Activated naive CD4-positive, alpha-beta T cell treated with anti-CD3 and anti-CD28 coated beads, Interleukin-2, amount 50 U/mL, for 24 hours (primary cell): ENCODE measurements at regions not wholly inside any gene's neighbourhood (a gene's known extent, or its start where the extent isn't known, plus 50 kb on each side); places are given as distances from the start of the nearest gene placed in this dataset.

Experiments
- H3K27ac Mint-ChIP-seq: one replicate; pipeline ENCODE4 v1.8.0; 2021; ENCODE audit warnings: mild to moderate bottlenecking, mixed read lengths
- H3K27me3 Mint-ChIP-seq: one replicate; pipeline ENCODE4 v1.8.0; 2021; ENCODE audit warnings: mixed read lengths
- H3K36me3 Mint-ChIP-seq: one replicate; pipeline ENCODE4 v1.8.0; 2021; ENCODE audit warnings: mixed read lengths
- H3K4me1 Mint-ChIP-seq: one replicate; pipeline ENCODE4 v1.8.0; 2021; ENCODE audit warnings: mixed read lengths
- H3K4me3 Mint-ChIP-seq: one replicate; pipeline ENCODE4 v1.8.0; 2021; ENCODE audit warnings: mild to moderate bottlenecking, mixed read lengths
- H3K9me3 Mint-ChIP-seq: one replicate; pipeline ENCODE4 v1.8.0; 2021; ENCODE audit warnings: mixed read lengths

GRCh38 chr1:4019606-4020331, 119.7 kb upstream of the C1orf174 start:
- no peak overlapping the region for H3K4me3 Mint-ChIP-seq
- H3K27ac Mint-ChIP-seq = no peak overlapping the region
- H3K4me1 Mint-ChIP-seq = peaks cover 4% of the 10 kb centered on the region
- H3K36me3 Mint-ChIP-seq = no peaks in the 10 kb centered on the region
- H3K9me3 Mint-ChIP-seq = no peaks in the 10 kb centered on the region
- H3K27me3 Mint-ChIP-seq = no peaks in the 10 kb centered on the region

DNA sequence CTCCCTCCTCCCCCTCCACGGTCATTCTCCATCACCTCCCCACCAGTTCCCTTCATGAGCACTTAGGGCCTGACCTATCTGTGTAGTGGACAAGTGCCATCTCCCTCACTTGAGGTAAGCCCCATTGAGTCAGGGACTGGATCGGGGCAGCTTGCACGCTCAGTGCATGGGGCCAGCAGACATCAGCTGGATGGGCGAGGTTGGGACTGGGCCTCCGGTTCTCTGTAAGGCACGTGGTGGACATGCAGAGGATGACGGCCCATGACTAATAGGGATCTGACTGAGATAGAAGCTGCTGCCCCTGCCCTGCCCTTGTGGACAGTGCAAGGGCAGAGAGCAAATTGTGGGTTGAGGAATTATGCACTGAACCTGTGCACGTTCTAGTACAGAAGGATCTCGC, 120.4 kb upstream of the C1orf174 start:
- no peak overlapping the region for H3K27ac Mint-ChIP-seq
- H3K4me3 Mint-ChIP-seq = no peak overlapping the region
- H3K36me3 Mint-ChIP-seq = no peaks in the 10 kb centered on the region
- H3K9me3 Mint-ChIP-seq = no peaks in the 10 kb centered on the region
- H3K27me3 Mint-ChIP-seq = no peaks in the 10 kb centered on the region
- H3K4me1 Mint-ChIP-seq = peaks cover 4% of the 10 kb centered on the region

DNA sequence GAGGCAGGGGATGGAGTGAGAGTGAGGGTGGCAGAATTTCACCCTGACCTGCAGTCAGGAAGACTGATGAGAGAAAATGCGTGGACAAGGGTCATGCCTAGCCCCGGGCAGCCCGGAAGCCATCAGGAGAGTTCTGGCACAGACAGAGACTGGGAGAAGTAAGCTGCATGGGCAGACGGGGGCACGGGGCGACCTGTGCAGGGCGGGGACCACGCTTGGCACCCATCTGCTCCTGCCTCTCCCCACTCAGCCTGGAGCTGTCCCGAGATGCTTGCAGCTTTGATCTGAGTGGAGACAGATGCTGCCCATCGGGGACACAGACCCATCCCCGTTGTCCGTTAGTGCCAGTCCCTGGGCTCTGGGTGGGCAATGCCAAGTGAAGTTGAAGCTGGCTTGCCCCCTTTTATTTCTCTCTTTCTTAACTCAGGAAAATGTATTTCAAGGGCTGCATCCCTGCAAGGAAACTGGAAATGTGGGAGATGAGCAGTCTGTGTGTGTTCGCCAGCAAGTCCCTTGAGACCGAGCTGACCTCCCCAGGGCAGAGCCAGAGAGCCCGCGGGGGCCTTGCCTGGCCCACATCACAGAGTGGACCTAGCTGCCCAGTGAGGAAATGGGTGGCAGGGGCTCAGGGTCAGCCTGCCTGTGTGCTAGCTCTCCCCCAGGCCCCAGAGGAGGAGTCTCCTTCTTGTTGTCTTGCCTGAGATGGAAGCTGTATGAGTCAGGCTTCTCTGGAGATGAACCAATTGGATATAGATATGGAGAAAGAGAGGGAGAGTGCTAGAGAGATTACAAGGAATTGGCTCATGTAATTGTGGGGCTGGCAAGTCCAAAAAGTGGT, 121.3 kb upstream of the C1orf174 start:
- Mint-ChIP-seq H3K9me3 (no peaks in the 10 kb centered on the region), H3K27me3 (no peaks in the 10 kb centered on the region), H3K36me3 (no peaks in the 10 kb centered on the region), H3K4me3 (no peak overlapping the region), H3K4me1 (peaks cover 3% of the 10 kb centered on the region), H3K27ac (no peak overlapping the region)

GRCh38 chr1:4021974-4022268, 121.8 kb upstream of the C1orf174 start:
- H3K9me3 Mint-ChIP-seq = no peaks in the 10 kb centered on the region
- no peaks in the 10 kb centered on the region for H3K36me3 Mint-ChIP-seq
- H3K4me1 Mint-ChIP-seq = no peaks in the 10 kb centered on the region
- no peak overlapping the region for H3K4me3 Mint-ChIP-seq
- H3K27ac Mint-ChIP-seq = no peak overlapping the region
- H3K27me3 Mint-ChIP-seq = no peaks in the 10 kb centered on the region

- no peaks in the 10 kb centered on the region for H3K36me3 Mint-ChIP-seq
- H3K27ac Mint-ChIP-seq = no peak overlapping the region
- H3K27me3 Mint-ChIP-seq = no peaks in the 10 kb centered on the region
- H3K4me3 Mint-ChIP-seq = no peak overlapping the region
- H3K9me3 Mint-ChIP-seq = no peaks in the 10 kb centered on the region
- H3K4me1 Mint-ChIP-seq = no peaks in the 10 kb centered on the region
Measured at GRCh38 chr1:4022715-4023114, 122.6 kb upstream of the C1orf174 start.

DNA sequence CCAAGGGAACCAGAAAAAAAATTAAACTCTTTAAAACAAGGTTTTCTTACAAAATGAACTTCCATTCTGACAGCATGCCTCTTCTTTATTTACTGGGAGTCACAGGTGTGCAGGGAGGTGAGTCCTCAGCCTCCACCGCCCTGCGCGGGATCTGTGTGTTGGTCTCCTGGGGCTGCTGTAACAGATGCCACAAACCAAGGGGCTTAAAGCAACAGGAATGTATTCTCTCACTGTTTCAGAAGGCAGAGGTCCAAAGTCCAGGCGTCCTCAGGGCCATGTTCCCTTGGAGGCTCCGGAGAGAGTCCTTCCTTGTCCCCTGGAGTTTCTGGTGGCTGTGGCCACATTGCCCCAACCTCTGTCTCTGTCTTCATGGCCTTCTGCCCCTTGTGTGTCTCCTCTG, 123.6 kb upstream of the C1orf174 start:
- Mint-ChIP-seq H3K27ac (no peak overlapping the region), H3K4me3 (no peak overlapping the region), H3K9me3 (no peaks in the 10 kb centered on the region), H3K4me1 (no peaks in the 10 kb centered on the region), H3K27me3 (no peaks in the 10 kb centered on the region), H3K36me3 (no peaks in the 10 kb centered on the region)

GRCh38 chr1:4024811-4025210, 124.7 kb upstream of the C1orf174 start:
- no peaks in the 10 kb centered on the region for H3K27me3 Mint-ChIP-seq
- H3K9me3 Mint-ChIP-seq = no peaks in the 10 kb centered on the region
- no peaks in the 10 kb centered on the region for H3K36me3 Mint-ChIP-seq
- no peak overlapping the region for H3K27ac Mint-ChIP-seq
- no peak overlapping the region for H3K4me3 Mint-ChIP-seq
- no peaks in the 10 kb centered on the region for H3K4me1 Mint-ChIP-seq

DNA sequence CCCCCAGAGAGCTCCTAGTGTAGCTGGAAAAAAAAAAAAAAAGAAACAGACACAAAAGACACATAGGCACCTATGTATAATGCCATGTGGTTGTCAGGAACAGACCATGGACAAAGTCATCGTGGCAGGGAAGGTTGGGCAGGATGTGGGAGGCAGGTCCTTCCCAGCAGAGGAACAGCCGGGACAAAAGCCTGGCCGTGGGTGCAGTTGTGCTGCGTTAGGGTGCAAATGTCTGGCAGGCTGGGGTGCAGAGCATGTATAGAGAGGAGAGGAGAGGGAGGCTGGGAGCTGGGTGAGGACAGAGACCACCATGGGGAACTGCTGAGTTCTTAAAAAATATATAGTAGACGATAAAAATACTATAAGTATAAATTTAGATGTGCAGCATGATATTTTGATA, 125.7 kb upstream of the C1orf174 start:
- no peak overlapping the region for H3K4me3 Mint-ChIP-seq

DNA sequence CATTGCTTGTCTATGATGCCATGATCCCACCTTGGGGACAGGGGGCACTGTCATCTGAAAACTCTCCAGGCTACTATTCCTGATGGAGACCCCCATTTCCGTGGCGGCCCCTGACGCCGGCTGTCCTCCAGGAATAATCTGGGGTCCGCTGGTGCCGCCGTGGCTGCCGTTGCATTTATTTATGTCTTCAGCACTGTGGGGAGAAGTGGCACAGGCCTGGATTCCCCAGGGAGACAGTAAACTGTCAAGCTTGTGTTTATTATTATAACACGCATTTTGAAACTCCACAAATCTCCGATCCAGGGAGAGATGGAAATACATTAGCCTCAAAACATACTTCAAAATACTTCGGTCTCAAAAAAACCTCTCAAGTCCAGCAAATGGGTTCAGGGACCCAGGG, 126.9 kb upstream of the C1orf174 start:
- Mint-ChIP-seq H3K27ac (no peak overlapping the region), H3K4me1 (no peaks in the 10 kb centered on the region)

More for the DNA sequence above, 125.7 kb upstream of the C1orf174 start:
- H3K27ac Mint-ChIP-seq = no peak overlapping the region
- no peaks in the 10 kb centered on the region for H3K27me3 Mint-ChIP-seq
- no peaks in the 10 kb centered on the region for H3K36me3 Mint-ChIP-seq
- H3K4me1 Mint-ChIP-seq = no peaks in the 10 kb centered on the region
- H3K9me3 Mint-ChIP-seq = peaks cover under 1% of the 10 kb centered on the region

GRCh38 chr1:4027492-4028138, 127.5 kb upstream of the C1orf174 start:
- Mint-ChIP-seq H3K4me3 (no peak overlapping the region), H3K9me3 (peaks cover 9% of the 10 kb centered on the region), H3K4me1 (no peaks in the 10 kb centered on the region), H3K27ac (no peak overlapping the region), H3K36me3 (no peaks in the 10 kb centered on the region), H3K27me3 (peaks cover 3% of the 10 kb centered on the region)

More for the DNA sequence above, 126.9 kb upstream of the C1orf174 start:
- H3K27me3 Mint-ChIP-seq = peaks cover 2% of the 10 kb centered on the region
- no peak overlapping the region for H3K4me3 Mint-ChIP-seq
- H3K9me3 Mint-ChIP-seq = peaks cover 9% of the 10 kb centered on the region
- no peaks in the 10 kb centered on the region for H3K36me3 Mint-ChIP-seq

- no peak overlapping the region for H3K4me3 Mint-ChIP-seq
- no peak overlapping the region for H3K27ac Mint-ChIP-seq
- H3K4me1 Mint-ChIP-seq = no peaks in the 10 kb centered on the region
- peaks cover 9% of the 10 kb centered on the region for H3K9me3 Mint-ChIP-seq
- H3K36me3 Mint-ChIP-seq = no peaks in the 10 kb centered on the region
- H3K27me3 Mint-ChIP-seq = peaks cover 8% of the 10 kb centered on the region
Measured at GRCh38 chr1:4028139-4028501, 128.0 kb upstream of the C1orf174 start.

DNA sequence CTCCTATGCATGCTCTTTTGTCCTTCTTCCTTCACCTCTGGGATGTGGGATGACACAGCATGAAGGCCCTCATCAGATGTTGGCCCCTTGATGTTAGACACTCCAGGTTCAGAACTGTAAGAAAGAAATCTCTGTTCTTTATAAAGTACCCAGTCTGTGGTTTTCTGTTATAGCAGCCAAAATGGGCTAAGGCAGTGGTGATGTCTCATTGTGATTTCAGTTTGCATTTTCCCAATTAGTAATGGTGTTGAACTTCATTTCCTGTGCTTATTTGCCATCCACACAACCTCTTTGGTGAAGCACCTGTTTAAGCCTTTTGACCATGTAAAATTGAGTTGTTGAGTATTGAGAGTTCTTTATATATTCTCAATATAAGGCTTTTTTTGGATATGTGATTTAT, 129.3 kb upstream of the C1orf174 start:
- peaks cover 9% of the 10 kb centered on the region for H3K9me3 Mint-ChIP-seq
- H3K4me1 Mint-ChIP-seq = no peaks in the 10 kb centered on the region
- H3K4me3 Mint-ChIP-seq = no peak overlapping the region
- no peak overlapping the region for H3K27ac Mint-ChIP-seq
- peaks cover 10% of the 10 kb centered on the region for H3K27me3 Mint-ChIP-seq
- no peaks in the 10 kb centered on the region for H3K36me3 Mint-ChIP-seq

- no peaks in the 10 kb centered on the region for H3K4me1 Mint-ChIP-seq
- H3K4me3 Mint-ChIP-seq = no peak overlapping the region
- peaks cover 9% of the 10 kb centered on the region for H3K9me3 Mint-ChIP-seq
- peaks cover 10% of the 10 kb centered on the region for H3K27me3 Mint-ChIP-seq
- no peak overlapping the region for H3K27ac Mint-ChIP-seq
- no peaks in the 10 kb centered on the region for H3K36me3 Mint-ChIP-seq
Measured at GRCh38 chr1:4032571-4032970, 132.5 kb upstream of the C1orf174 start.

DNA sequence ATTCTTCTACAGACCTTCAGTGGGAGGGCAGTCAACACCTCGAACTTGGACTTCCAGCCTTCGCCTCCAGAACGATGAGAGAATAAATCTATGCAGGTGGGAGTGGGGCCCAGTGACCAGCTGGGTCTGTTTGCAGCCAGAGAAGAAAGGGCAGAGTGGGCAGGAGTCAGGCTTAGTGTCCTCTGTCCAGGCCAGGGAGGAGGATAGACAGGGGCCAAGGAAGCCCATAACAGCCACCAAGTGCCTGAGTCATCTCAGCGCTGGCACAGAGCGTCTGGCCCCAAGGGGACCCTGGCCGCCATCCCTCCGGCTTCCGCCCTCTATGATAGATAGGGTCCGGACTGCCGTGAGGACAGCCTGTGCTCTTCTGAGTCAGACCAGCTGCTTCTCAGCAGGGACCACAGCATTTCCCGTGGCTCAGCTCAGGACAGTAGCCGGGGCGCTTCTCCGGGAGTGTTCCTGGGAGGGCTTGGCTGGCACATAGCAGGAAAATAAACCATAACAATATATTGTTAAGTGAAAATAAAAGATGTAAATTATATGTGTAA, 133.1 kb upstream of the C1orf174 start:
- H3K4me3 Mint-ChIP-seq = no peak overlapping the region
- no peaks in the 10 kb centered on the region for H3K4me1 Mint-ChIP-seq
- peaks cover 9% of the 10 kb centered on the region for H3K9me3 Mint-ChIP-seq
- no peaks in the 10 kb centered on the region for H3K36me3 Mint-ChIP-seq
- peaks cover 10% of the 10 kb centered on the region for H3K27me3 Mint-ChIP-seq
- H3K27ac Mint-ChIP-seq = no peak overlapping the region

GRCh38 chr1:4033713-4034112, 133.6 kb upstream of the C1orf174 start:
- H3K36me3 Mint-ChIP-seq = no peaks in the 10 kb centered on the region
- H3K27ac Mint-ChIP-seq = no peak overlapping the region
- peaks cover 10% of the 10 kb centered on the region for H3K27me3 Mint-ChIP-seq
- H3K9me3 Mint-ChIP-seq = peaks cover 9% of the 10 kb centered on the region
- H3K4me1 Mint-ChIP-seq = no peaks in the 10 kb centered on the region
- H3K4me3 Mint-ChIP-seq = no peak overlapping the region

DNA sequence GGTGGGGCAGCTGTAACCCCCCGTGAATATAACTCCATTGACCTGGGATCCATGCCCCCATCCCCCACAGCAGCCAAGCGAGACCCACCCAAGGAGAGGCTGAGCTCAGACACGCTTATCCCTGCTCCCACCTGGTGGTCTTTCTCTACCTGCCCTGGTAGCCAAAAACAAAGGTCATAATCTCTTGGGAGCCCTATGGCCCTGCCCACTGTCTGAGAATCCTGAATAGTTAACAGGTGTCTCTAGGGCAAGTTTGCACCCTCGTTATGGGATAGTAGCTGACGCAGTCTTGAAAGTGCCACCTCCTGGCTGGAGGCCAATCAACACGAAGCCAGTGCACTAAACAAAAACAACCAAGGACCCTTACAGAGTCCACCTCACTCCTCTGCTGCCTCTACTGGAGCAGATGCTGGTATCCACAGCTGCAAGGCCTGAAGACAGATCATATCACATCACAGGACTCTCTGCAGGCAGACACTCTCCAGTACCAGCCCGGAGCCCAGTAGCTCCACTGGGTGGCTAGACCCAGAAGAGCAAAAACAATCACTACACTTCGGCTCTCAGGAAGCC, 134.3 kb upstream of the C1orf174 start:
- H3K9me3 Mint-ChIP-seq = peaks cover 9% of the 10 kb centered on the region
- no peak overlapping the region for H3K27ac Mint-ChIP-seq
- H3K4me1 Mint-ChIP-seq = no peaks in the 10 kb centered on the region
- no peaks in the 10 kb centered on the region for H3K36me3 Mint-ChIP-seq
- H3K4me3 Mint-ChIP-seq = no peak overlapping the region
- H3K27me3 Mint-ChIP-seq = peaks cover 12% of the 10 kb centered on the region
